SJSA1 (cell line): ENCODE measurements at regions not wholly inside any gene's neighbourhood (a gene's known extent, or its start where the extent isn't known, plus 50 kb on each side); places are given as distances from the start of the nearest gene placed in this dataset.

ENCODE experiments used
- DNase-seq, 2 experiments: peaks; one replicate each; pipeline ENCODE4 v3.0.0-alpha.2; 2015 to 2020; ENCODE audit warnings: low spot score in 2 of 2, low read depth in 1 of 2
- H3K27ac ChIP-seq: fragments of 250-450 bp; sonication (Bioruptor Pico); 2 replicates; pipeline ENCODE4 v1.5.1; 2020; ENCODE audit warnings: mild to moderate bottlenecking, moderate library complexity
- H3K27me3 ChIP-seq: fragments of 250-450 bp; sonication (Bioruptor Pico); replicated peaks from 2 replicates; pipeline ENCODE4 v1.5.1; 2020; ENCODE audit warnings: mild to moderate bottlenecking, moderate library complexity
- H3K36me3 ChIP-seq: fragments of 250-450 bp; sonication (Bioruptor Pico); 2 replicates; pipeline ENCODE4 v1.5.1; 2020; ENCODE audit warnings: mild to moderate bottlenecking
- H3K4me1 ChIP-seq: fragments of 250-450 bp; sonication (Bioruptor Pico); replicated peaks from 2 replicates; pipeline ENCODE4 v1.6.1; 2021; ENCODE audit warnings: mild to moderate bottlenecking
- H3K4me3 ChIP-seq: fragments of 250-450 bp; sonication (Bioruptor Pico); 2 replicates; pipeline ENCODE4 v1.5.1; 2020; ENCODE audit warnings: mild to moderate bottlenecking
- H3K9me3 ChIP-seq: fragments of 250-450 bp; sonication (Bioruptor Pico); replicated peaks from 2 replicates; pipeline ENCODE4 v1.5.1; 2020; ENCODE audit warnings: mild to moderate bottlenecking

GRCh38 chr22:48369789-48370507 is 1457.7 kb downstream of the BRD1 start:
- H3K27ac ChIP-seq: peak overlapping the region; percentile 51
- no peaks in the 10 kb centered on the region for H3K27me3 ChIP-seq
- no peaks in the 10 kb centered on the region for H3K9me3 ChIP-seq
- no peak overlapping the region for H3K4me3 ChIP-seq
- H3K4me1 ChIP-seq: peaks cover 18% of the 10 kb centered on the region
- DNase-seq: peak; percentile 92 to 93
- H3K36me3 ChIP-seq: no peaks in the 10 kb centered on the region

GRCh38 chr22:48368975-48369525 is 1458.6 kb downstream of the BRD1 start:
- H3K27ac ChIP-seq: peak overlapping the region; percentile 51
- no peak overlapping the region for H3K4me3 ChIP-seq
- peaks cover 18% of the 10 kb centered on the region for H3K4me1 ChIP-seq
- DNase-seq: no peak
- no peaks in the 10 kb centered on the region for H3K36me3 ChIP-seq
- H3K27me3 ChIP-seq: no peaks in the 10 kb centered on the region
- no peaks in the 10 kb centered on the region for H3K9me3 ChIP-seq

- Histone ChIP-seq H3K36me3 (no peaks in the 10 kb centered on the region), H3K27ac (no peak overlapping the region), H3K9me3 (no peaks in the 10 kb centered on the region)
Measured at GRCh38 chr22:48367731-48368130, 1459.9 kb downstream of the BRD1 start.

GRCh38 chr22:48366591-48366990 is 1461.1 kb downstream of the BRD1 start:
- Histone ChIP-seq H3K4me1 (peaks cover 18% of the 10 kb centered on the region), H3K9me3 (no peaks in the 10 kb centered on the region), H3K36me3 (no peaks in the 10 kb centered on the region), H3K4me3 (no peak overlapping the region), H3K27me3 (no peaks in the 10 kb centered on the region), H3K27ac (no peak overlapping the region)
- DNase-seq: peak in 1 of 2 experiments; percentile 24

More at GRCh38 chr22:48367731-48368130, 1459.9 kb downstream of the BRD1 start:
- Histone ChIP-seq H3K4me3 (no peak overlapping the region), H3K27me3 (no peaks in the 10 kb centered on the region), H3K4me1 (peaks cover 18% of the 10 kb centered on the region)
- peak in 1 of 2 experiments; percentile 33 for DNase-seq

GRCh38 chr22:48366056-48366455 is 1461.6 kb downstream of the BRD1 start:
- H3K9me3 ChIP-seq: no peaks in the 10 kb centered on the region

GRCh38 chr22:48365386-48365785 is 1462.3 kb downstream of the BRD1 start:
- Histone ChIP-seq H3K36me3 (no peaks in the 10 kb centered on the region), H3K9me3 (no peaks in the 10 kb centered on the region), H3K27me3 (no peaks in the 10 kb centered on the region), H3K4me1 (peaks cover 10% of the 10 kb centered on the region), H3K4me3 (no peak overlapping the region), H3K27ac (no peak overlapping the region)
- no peak for DNase-seq

More at GRCh38 chr22:48366056-48366455, 1461.6 kb downstream of the BRD1 start:
- H3K36me3 ChIP-seq: no peaks in the 10 kb centered on the region
- DNase-seq: no peak
- no peak overlapping the region for H3K4me3 ChIP-seq
- H3K27ac ChIP-seq: no peak overlapping the region
- H3K27me3 ChIP-seq: no peaks in the 10 kb centered on the region
- H3K4me1 ChIP-seq: peaks cover 17% of the 10 kb centered on the region

- DNase-seq: peak in 1 of 2 experiments; percentile 28
Measured at GRCh38 chr22:48362721-48363404, 1464.8 kb downstream of the BRD1 start.

GRCh38 chr22:48361099-48361639 is 1466.5 kb downstream of the BRD1 start:
- Histone ChIP-seq H3K36me3 (no peaks in the 10 kb centered on the region), H3K27ac (no peak overlapping the region), H3K4me1 (no peaks in the 10 kb centered on the region), H3K9me3 (no peaks in the 10 kb centered on the region), H3K4me3 (no peak overlapping the region), H3K27me3 (no peaks in the 10 kb centered on the region)
- DNase-seq: no peak

More at GRCh38 chr22:48362721-48363404, 1464.8 kb downstream of the BRD1 start:
- Histone ChIP-seq H3K4me1 (no peaks in the 10 kb centered on the region), H3K27ac (no peak overlapping the region), H3K36me3 (no peaks in the 10 kb centered on the region), H3K9me3 (no peaks in the 10 kb centered on the region), H3K4me3 (no peak overlapping the region), H3K27me3 (no peaks in the 10 kb centered on the region)

- no peaks in the 10 kb centered on the region for H3K4me1 ChIP-seq
- H3K27me3 ChIP-seq: peaks cover 12% of the 10 kb centered on the region; the same call in 1 of the 2 replicates
- H3K27ac ChIP-seq: no peak overlapping the region
- DNase-seq: no peak
- H3K4me3 ChIP-seq: no peak overlapping the region
- no peaks in the 10 kb centered on the region for H3K9me3 ChIP-seq
- no peaks in the 10 kb centered on the region for H3K36me3 ChIP-seq
Measured at GRCh38 chr22:48359613-48359965, 1468.1 kb downstream of the BRD1 start.

GRCh38 chr22:48358886-48359612 is 1468.6 kb downstream of the BRD1 start:
- Histone ChIP-seq H3K9me3 (no peaks in the 10 kb centered on the region), H3K4me1 (peaks cover under 1% of the 10 kb centered on the region; the same call in 1 of the 2 replicates), H3K4me3 (no peak overlapping the region), H3K36me3 (no peaks in the 10 kb centered on the region), H3K27me3 (peaks cover 13% of the 10 kb centered on the region; the same call in 1 of the 2 replicates), H3K27ac (no peak overlapping the region)
- DNase-seq: no peak

GRCh38 chr22:48357961-48358360 is 1469.7 kb downstream of the BRD1 start:
- Histone ChIP-seq H3K27me3 (peaks cover 13% of the 10 kb centered on the region; the same call in 1 of the 2 replicates), H3K9me3 (no peaks in the 10 kb centered on the region), H3K27ac (no peak overlapping the region), H3K4me1 (peaks cover 11% of the 10 kb centered on the region), H3K4me3 (no peak overlapping the region), H3K36me3 (no peaks in the 10 kb centered on the region)
- DNase-seq: no peak

- DNase-seq: no peak
Measured at GRCh38 chr22:48357196-48357595, 1470.5 kb downstream of the BRD1 start.

GRCh38 chr22:48356731-48357130 is 1470.9 kb downstream of the BRD1 start:
- Histone ChIP-seq H3K27me3 (peaks cover 13% of the 10 kb centered on the region; the same call in 1 of the 2 replicates), H3K4me3 (no peak overlapping the region), H3K9me3 (no peaks in the 10 kb centered on the region), H3K4me1 (peaks cover 11% of the 10 kb centered on the region), H3K27ac (no peak overlapping the region), H3K36me3 (no peaks in the 10 kb centered on the region)
- DNase-seq: no peak

More at GRCh38 chr22:48357196-48357595, 1470.5 kb downstream of the BRD1 start:
- H3K27me3 ChIP-seq: peaks cover 13% of the 10 kb centered on the region; the same call in 1 of the 2 replicates
- no peak overlapping the region for H3K27ac ChIP-seq
- H3K36me3 ChIP-seq: no peaks in the 10 kb centered on the region
- peaks cover 11% of the 10 kb centered on the region for H3K4me1 ChIP-seq
- H3K9me3 ChIP-seq: no peaks in the 10 kb centered on the region
- H3K4me3 ChIP-seq: no peak overlapping the region
